ENCODE measurements at regions not wholly inside any gene's neighbourhood (a gene's known extent, or its start where the extent isn't known, plus 50 kb on each side); places are given as distances from the start of the nearest gene placed in this dataset.

DNA sequence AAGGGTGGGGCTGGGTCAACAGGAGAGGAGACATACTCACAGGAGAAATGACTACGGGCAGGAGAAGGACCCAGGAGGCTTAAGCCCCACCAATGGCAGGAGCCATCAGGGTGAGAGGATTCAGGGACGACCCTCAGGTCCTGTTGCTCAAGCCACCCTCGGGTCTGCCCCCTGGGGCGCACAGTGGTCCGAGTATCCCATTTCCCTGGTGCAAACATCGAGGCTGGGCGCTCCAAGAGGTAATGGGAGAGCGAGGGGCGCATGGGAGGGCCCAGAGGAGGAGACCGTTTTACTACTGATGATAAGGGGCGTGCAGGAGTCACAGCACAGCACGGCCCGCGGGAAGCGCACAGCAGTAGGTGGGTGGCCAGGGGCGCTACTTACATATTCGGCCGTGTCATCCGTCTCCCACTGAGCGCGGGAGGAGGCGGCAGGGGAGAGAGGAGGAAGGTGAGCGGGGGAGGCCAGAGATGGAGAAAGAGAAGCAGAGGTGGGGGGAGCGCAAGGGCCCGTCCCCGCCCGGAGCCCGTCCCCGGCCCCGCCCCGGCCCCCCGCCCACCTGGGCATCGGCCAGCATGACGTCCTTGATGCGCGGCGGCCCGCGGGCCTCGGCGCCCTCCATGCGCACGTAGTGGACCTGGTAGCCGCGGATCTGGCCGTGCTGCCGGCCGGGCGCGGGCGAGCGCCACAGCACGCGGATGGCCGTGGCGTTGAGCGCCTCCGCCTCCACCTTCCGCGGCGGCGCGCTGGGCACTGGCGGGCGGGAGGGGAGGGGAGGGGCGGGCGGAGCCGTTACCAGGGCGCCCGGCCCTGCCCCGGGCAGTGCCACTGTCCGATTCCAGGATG is 111.5 kb downstream of the PTPRS start (continued):
- TF ChIP-seq, protein P1, sequence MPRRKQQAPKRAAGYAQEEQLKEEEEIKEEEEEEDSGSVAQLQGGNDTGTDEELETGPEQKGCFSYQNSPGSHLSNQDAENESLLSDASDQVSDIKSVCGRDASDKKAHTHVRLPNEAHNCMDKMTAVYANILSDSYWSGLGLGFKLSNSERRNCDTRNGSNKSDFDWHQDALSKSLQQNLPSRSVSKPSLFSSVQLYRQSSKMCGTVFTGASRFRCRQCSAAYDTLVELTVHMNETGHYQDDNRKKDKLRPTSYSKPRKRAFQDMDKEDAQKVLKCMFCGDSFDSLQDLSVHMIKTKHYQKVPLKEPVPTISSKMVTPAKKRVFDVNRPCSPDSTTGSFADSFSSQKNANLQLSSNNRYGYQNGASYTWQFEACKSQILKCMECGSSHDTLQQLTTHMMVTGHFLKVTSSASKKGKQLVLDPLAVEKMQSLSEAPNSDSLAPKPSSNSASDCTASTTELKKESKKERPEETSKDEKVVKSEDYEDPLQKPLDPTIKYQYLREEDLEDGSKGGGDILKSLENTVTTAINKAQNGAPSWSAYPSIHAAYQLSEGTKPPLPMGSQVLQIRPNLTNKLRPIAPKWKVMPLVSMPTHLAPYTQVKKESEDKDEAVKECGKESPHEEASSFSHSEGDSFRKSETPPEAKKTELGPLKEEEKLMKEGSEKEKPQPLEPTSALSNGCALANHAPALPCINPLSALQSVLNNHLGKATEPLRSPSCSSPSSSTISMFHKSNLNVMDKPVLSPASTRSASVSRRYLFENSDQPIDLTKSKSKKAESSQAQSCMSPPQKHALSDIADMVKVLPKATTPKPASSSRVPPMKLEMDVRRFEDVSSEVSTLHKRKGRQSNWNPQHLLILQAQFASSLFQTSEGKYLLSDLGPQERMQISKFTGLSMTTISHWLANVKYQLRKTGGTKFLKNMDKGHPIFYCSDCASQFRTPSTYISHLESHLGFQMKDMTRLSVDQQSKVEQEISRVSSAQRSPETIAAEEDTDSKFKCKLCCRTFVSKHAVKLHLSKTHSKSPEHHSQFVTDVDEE (CRISPR knock-in tag; IDR thresholded peaks at IDR 0.05) = no peak
- TF ChIP-seq CREB5 (CRISPR knock-in tag; IDR thresholded peaks at IDR 0.05; ENCODE audit: low read depth) (no peak), GLIS3 (CRISPR knock-in tag; IDR thresholded peaks at IDR 0.05) (no peak), RARB (CRISPR knock-in tag; IDR thresholded peaks at IDR 0.05) (no peak), ZNF8 (CRISPR knock-in tag; IDR thresholded peaks at IDR 0.05) (no peak)

DNA sequence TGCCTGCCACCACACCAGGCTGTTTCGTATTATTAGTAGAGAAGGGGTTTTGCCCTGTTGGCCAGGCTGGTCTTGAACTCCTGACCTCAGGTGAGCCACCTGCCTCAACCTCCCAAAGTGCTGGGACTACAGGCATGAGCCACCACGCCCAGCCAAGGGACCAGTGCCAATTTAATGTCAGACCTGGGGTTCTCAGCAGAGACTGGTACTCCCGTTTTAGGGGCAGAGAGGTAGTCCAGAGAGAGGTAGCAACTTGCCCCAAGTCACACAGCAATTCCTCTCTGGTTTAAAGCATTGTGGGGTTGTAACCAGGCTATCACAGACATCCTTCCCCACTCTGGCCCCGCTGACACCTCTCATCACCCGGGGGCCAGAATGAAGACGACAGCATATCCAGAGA is 112.1 kb downstream of the PTPRS start:
- no peak for TF ChIP-seq ESRRG (CRISPR knock-in tag; IDR thresholded peaks at IDR 0.05)
- no peak for TF ChIP-seq OSR1 (CRISPR knock-in tag; IDR thresholded peaks at IDR 0.05)
- no peak for TF ChIP-seq TCF4 (CRISPR knock-in tag; IDR thresholded peaks at IDR 0.05; ENCODE audit: borderline replicate concordance)
- no peak for TF ChIP-seq ZFP30 (CRISPR knock-in tag; IDR thresholded peaks at IDR 0.05)
- TF ChIP-seq PPARA (CRISPR knock-in tag; IDR thresholded peaks at IDR 0.05; ENCODE audit: borderline replicate concordance) = no peak
- TF ChIP-seq ZNF70 (CRISPR knock-in tag; IDR thresholded peaks at IDR 0.05) = no peak
- TF ChIP-seq, protein P1 (CRISPR knock-in tag; IDR thresholded peaks at IDR 0.05) = no peak
- no peak for ATAC-seq

DNA sequence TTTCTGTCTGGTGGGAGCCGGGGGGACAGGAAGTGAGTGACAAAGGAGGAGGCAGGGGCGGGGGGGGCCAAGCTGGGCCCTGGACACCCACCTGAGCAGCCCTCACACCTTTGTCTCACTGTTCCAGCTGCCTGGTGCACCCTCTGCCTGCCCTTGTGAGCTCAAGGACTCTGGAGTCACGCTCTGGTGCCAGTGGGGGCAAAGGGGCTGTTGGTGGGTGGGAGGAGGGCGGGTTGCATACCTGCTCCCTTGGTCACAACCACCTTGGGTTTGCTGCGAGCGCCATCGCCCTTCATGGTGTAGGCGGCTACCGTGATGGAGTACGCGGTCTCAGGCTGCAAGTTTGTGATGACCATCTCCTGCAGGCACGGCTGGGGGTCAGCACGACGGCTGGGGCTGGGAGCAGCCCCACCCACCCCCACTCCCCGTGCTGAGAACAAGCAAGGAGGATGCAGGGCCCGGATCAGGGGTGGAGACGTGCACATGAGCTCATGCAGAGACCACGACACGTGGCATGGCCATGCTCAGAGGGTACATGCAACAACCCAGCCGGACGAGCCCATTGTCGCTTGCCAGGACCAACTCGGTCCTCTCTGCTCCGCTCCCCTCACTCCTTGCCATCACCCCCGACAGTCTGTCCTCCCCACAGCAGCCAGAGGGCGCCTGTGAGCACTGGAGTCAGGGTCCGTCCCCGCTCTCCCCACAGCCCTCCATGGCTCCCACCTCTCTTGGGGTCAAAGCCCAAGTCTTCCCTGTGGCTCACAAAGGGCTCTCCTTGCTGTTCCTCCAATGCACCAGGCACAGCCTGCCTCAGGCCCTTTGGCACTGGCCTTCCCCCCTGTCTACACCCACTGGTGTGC is 114.9 kb downstream of the PTPRS start:
- peak; percentile 59 for ATAC-seq
- TF ChIP-seq GLIS3 (CRISPR knock-in tag; IDR thresholded peaks at IDR 0.05) = no peak
- TF ChIP-seq ISL1 (CRISPR knock-in tag; IDR thresholded peaks at IDR 0.05) = no peak
- no peak for TF ChIP-seq ZNF8 (CRISPR knock-in tag; IDR thresholded peaks at IDR 0.05)
- no peak for TF ChIP-seq SNAI2 (CRISPR knock-in tag; IDR thresholded peaks at IDR 0.05)
- TF ChIP-seq, protein P1 (CRISPR knock-in tag; IDR thresholded peaks at IDR 0.05) = no peak
- no peak for TF ChIP-seq TCF4 (CRISPR knock-in tag; IDR thresholded peaks at IDR 0.05; ENCODE audit: borderline replicate concordance)
- no peak for TF ChIP-seq TOX (CRISPR knock-in tag; IDR thresholded peaks at IDR 0.05; ENCODE audit: borderline replicate concordance)
- TF ChIP-seq RARB (CRISPR knock-in tag; IDR thresholded peaks at IDR 0.05) = no peak
- no peak for TF ChIP-seq ZNF565 (CRISPR knock-in tag; conservative IDR thresholded peaks at IDR 0.05; ENCODE audit: low read depth)
- no peak for TF ChIP-seq PPARA (CRISPR knock-in tag; IDR thresholded peaks at IDR 0.05; ENCODE audit: borderline replicate concordance)
- no peak for TF ChIP-seq ARNTL (CRISPR knock-in tag; IDR thresholded peaks at IDR 0.05; ENCODE audit: borderline replicate concordance, low read depth)
- TF ChIP-seq ZC3H10 (CRISPR knock-in tag; IDR thresholded peaks at IDR 0.05) = no peak
- TF ChIP-seq, protein P2, sequence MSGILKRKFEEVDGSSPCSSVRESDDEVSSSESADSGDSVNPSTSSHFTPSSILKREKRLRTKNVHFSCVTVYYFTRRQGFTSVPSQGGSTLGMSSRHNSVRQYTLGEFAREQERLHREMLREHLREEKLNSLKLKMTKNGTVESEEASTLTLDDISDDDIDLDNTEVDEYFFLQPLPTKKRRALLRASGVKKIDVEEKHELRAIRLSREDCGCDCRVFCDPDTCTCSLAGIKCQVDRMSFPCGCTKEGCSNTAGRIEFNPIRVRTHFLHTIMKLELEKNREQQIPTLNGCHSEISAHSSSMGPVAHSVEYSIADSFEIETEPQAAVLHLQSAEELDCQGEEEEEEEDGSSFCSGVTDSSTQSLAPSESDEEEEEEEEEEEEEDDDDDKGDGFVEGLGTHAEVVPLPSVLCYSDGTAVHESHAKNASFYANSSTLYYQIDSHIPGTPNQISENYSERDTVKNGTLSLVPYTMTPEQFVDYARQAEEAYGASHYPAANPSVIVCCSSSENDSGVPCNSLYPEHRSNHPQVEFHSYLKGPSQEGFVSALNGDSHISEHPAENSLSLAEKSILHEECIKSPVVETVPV (CRISPR knock-in tag; IDR thresholded peaks at IDR 0.05) = no peak
- TF ChIP-seq CREB5 (CRISPR knock-in tag; IDR thresholded peaks at IDR 0.05; ENCODE audit: low read depth) = no peak
- TF ChIP-seq PATZ1 (CRISPR knock-in tag; IDR thresholded peaks at IDR 0.05; ENCODE audit: borderline replicate concordance) = no peak
